Stimulated activated CD8-positive, alpha-beta memory T cell treated with anti-CD3 and anti-CD28 coated beads, Interleukin-12 subunit alpha, Interleukin-12 subunit beta, amount 100 ng/mL, for 24 hours (primary cell): ENCODE measurements at regions not wholly inside any gene's neighbourhood (a gene's known extent, or its start where the extent isn't known, plus 50 kb on each side); places are given as distances from the start of the nearest gene placed in this dataset.
"Not testable (repeated sequence)": the region's sequence is repeated elsewhere in the genome, so short reads cannot be mapped to it uniquely, and the experiment has no call there.

Experiments used
- DNase-seq: peaks from one replicate; pipeline ENCODE4 v3.0.0-alpha.2; 2020; ENCODE audit errors: extremely low read depth

DNA sequence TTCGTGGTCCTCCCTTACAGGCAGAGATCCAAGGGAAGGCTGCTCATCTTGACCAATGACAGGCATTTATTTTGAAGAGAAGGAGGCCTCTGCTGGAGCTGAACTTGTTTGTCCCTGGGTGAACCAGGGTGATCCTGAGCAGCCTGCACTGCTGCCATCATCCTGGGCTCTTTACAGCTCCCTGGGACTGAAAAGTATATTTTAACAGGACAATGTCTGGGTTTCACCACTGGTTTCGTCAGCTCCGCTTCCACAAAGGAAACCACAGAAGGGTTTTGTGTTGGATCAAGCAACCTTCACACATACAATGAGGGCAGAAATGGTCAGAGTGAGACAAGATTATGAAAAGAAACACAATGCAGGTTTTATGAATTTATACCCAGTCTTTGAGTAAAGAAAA is 400.7 kb upstream of the TPM1 start:
- DNase-seq = no peak

DNA sequence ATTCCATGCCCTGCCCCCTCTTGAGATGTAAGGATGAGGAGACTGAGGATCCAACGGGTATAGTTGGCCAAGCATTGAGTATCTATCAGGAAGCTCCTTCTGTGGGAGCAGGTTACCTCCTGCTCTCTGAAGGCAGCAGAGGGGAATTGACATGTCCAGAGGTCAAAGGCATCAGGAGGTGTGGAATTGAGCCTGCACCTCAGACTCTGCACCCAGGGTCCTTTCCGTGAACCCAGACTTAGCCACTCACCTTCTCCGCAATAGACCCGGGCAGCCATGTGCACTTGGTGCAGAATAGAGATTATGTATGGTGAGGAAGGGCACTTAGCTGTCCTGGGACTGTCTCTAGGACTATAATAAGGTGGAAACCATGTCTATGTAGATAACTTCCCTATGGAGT is 399.0 kb upstream of the TPM1 start:
- no peak for DNase-seq

- no peak for DNase-seq
Observed at GRCh38 chr15:62644216-62644888, 398.2 kb upstream of the TPM1 start.

- DNase-seq = no peak
Observed at GRCh38 chr15:62644889-62645742, 397.4 kb upstream of the TPM1 start.

GRCh38 chr15:62647202-62647842 is 395.2 kb upstream of the TPM1 start:
- DNase-seq = no peak

- DNase-seq = no peak
Observed at GRCh38 chr15:62647843-62648505, 394.6 kb upstream of the TPM1 start.

DNA sequence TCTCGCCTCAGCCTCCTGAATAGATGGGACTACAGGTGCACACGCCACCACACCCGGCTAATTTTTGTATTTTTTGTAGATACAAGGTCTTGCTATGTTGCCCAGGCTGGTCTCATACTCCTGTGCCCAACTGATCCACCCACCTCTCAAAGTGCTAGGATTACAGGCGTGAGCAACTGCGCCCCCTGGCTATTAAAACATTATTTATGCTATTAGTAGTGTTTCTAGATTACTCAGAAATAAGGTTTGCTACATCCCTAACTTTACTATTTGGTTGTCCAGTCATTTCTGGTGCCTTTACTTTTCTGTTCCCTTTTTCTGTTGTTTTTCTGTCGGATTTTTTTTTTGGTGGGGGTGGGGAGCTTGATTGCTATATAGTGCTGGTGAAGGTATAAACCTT is 393.6 kb upstream of the TPM1 start:
- DNase-seq = no peak

DNA sequence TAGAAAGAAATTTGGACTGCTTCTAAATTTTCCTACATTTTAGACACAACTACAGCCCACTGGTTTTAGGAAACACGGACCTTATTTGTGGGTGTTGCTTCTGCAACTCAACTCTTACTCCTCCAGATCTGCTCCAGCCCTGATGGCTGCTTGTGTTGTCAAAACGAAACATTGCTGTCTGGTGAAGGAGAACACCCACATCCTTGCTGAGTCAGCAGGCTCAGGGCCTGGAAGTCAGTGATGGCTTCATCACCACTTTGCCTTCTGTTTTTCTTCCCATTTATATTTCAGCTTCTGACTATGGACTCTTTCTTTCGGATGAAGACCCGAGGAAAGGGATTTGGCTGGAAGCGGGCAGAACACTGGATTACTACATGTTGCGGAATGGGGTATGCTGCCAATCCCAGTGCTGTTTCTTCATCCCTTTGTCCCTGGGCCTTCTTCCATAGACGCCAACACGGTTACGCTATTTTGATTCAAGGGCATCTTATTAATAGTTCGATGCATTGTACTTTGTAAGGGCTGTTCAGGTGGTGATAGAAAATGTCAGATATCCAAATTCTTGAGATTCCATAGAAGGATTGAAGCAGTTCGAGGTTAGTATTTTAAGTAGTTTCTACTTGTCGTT is 392.6 kb upstream of the TPM1 start:
- no peak for DNase-seq

DNA sequence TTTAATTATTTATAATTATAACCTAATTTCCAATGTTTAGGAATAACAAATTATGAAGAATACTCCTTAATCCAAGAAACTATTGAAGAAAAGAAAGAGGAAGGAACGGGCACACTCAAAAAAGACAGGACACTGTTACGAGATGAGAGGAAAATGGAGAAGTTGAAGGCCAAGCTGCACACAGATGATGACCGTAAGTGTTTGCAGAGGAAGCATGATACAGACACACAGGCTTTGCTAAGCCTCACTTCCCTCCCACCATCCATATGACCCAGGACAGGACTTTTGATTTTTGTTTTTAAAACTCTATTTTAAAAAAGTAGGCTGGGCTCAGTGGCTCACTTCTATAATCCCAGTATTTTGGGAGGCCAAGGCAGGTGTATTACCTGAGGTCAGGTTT is 389.4 kb upstream of the TPM1 start:
- no peak for DNase-seq

GRCh38 chr15:62656071-62656470 is 386.5 kb upstream of the TPM1 start:
- no peak for DNase-seq

DNA sequence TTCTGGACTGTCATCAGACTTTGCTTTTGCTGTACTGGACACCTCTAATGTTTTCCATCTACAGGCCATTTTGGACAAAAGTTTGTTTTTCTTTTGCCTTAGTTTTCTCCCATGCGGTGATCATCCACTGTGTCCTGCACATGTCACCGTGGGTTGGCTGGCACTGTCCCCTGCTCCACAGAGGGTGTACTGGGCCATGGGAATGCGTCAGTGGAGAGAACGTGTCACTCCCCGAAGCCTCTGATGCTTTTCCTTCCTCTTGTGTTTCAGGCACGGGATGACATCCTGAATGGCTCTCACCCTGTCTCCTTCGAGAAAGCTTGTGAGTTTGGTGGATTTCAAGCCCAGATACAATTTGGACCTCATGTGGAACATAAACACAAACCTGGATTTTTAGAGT is 385.0 kb upstream of the TPM1 start:
- DNase-seq = not testable (repeated sequence)

DNA sequence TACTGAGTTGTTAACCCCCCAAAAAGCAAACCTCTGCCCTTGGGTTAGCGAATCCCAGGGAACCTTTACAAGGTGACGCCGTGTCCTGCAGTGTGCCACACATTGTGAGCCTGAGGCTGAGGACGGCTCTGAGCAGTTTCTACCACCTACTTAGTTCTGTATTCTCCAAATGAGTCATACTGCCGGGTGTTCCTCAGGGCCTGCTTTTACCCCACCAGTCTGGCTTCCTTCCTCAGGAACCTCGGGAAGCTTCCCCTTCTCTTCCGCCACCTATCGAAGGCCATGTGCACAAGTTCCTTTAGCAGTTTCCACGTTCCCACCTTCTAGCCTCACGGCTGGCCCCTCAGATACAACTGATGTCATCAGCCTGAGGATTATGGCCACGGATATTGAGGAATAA is 384.0 kb upstream of the TPM1 start:
- no peak for DNase-seq

DNA sequence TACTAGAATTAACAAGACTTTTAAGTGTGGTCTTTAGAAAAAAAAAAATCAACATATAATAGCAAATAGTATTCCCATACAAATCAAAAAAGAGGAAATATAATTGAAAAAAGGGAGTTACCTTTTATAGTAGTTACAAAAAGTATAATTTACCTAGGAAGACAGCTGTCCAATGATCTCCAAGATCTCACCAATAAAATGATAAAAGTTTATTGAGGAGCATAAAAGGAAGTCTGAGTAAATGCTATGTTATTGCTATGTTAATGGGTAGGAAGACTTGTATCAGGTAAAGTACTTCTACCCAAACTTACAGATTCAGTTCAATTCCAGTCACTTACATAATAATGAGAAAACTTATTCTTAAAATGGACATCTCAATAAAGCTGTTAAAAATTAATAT is 379.0 kb upstream of the TPM1 start:
- DNase-seq = no peak

- no peak for DNase-seq
Observed at GRCh38 chr15:62665449-62665848, 377.1 kb upstream of the TPM1 start.

GRCh38 chr15:62666046-62666445 is 376.5 kb upstream of the TPM1 start:
- DNase-seq = no peak

DNA sequence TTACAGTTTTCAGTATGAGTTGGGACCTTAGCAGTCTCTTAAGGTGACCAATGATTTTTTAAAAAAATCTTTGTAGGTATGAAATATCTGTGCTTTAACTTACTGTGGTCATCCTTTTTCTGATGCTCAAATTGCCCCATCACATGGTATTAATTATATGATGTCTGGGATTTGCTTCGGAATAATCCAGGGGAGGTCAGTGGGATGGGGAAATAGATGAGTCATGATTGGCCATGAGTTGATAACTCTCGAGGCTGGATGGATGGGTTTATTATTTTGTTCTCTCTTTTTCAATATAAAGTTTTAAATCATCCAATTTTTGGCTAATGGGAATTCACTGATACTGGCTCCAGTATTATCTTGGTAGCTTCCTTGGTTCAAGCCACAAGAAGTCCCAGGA is 370.3 kb upstream of the TPM1 start:
- DNase-seq = no peak

GRCh38 chr15:62676891-62677290 is 365.7 kb upstream of the TPM1 start:
- no peak for DNase-seq

DNA sequence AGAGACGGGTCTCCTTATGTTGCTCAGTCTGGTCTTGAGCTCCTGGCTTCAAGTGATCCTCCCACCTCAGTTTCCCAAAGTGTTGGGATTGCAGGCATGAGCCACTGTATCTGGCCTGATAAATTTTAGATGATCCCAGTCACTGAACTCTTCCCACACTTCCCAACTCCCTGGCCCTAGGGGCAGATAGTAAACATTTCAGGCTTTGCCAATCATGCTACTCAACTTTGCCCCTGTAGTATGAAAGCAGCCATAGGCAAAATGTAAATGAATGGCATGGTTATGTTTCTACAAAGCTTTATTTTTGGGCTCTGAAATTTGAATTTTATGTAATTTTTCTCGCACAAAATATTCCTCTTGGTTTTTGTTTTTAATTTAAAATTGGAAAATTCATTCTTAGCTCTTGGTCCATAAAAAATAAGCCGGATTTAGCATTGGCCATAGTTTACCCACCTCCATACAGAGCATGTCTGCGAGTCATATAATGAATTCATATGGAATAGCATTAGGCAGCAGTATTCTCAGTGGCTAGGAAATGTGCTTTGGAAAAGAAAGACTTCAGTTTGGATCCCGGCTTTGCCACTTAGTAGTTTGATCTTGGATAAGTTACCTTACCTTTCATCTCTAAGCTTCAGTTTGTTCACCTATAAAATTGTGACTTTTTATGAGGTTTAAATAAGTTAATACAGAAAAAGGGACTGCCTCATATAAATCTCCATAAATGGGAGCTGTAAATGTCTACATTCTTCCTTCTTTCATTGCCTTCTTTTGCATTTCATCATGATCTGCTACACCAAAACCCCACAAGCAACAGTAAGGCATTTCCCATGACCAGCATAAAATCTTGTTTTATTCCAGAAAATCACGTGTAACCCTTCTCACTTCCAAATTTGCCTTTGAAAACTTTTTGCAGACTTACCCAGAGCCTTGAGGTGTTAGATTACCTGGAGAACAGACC is 360.3 kb upstream of the TPM1 start:
- no peak for DNase-seq

- not testable (repeated sequence) for DNase-seq
Observed at GRCh38 chr15:62683192-62683591, 359.4 kb upstream of the TPM1 start.

GRCh38 chr15:62684123-62684808 is 358.3 kb upstream of the TPM1 start:
- DNase-seq = no peak
